ENCODE measurements at regions not wholly inside any gene's neighbourhood (a gene's known extent, or its start where the extent isn't known, plus 50 kb on each side); places are given as distances from the start of the nearest gene placed in this dataset.
"Not testable (repeated sequence)": the region's sequence is repeated elsewhere in the genome, so short reads cannot be mapped to it uniquely, and the experiment has no call there.

DNA sequence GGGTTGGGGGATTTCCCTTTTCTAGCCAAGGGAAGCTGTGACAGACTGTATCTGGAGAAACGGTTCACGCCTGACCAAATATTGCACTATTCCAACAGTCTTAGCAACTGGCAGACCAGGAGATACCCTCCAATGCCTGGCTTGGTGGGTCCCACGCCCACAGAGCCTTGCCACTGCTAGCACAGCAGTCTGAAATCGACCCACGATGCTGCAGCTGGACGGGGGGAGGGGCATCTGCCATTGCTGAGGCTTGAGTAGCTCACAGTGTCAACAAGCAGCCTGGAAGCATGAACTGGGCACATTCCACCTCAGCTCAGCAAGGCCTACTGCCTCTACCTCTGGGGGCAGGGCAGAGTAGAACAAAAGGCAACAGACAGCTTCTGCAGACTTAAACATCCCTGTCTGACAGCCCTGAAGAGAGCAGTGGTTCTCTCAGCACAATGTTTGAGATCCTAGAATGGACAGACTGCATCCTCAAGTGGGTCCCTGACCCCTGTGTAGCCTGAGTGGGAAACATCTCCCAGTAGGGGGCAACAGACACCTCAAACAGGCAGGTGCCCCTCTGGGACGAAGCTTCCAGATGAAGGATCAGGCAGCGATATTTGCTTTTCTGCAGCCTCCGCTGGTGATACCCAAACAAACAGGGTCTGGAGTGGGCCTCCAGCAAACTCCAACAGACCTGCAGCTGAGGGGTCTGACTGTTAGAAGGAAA is 89.9 kb upstream of the ECI2 start:
- Histone ChIP-seq H3K9me3 (ENCODE audit: control insufficient read depth, insufficient read depth, low read depth, low read length) (no peaks in the 10 kb centered on the region; the same call in 1 of the 2 replicates), H3K9ac (ENCODE audit: low read length) (no peak overlapping the region), H3K27ac (ENCODE audit: low read depth, low read length) (no peak overlapping the region), H3K27me3 (ENCODE audit: control insufficient read depth, insufficient read depth, low read length) (no peaks in the 10 kb centered on the region), H3K36me3 (ENCODE audit: control insufficient read depth, insufficient read depth, low read length) (no peaks in the 10 kb centered on the region), H3K4me3 (ENCODE audit: low read depth, low read length) (no peak overlapping the region), H3K4me1 (ENCODE audit: control insufficient read depth, insufficient read depth, low read length) (peaks cover 8% of the 10 kb centered on the region; the same call in 1 of the 2 replicates)

DNA sequence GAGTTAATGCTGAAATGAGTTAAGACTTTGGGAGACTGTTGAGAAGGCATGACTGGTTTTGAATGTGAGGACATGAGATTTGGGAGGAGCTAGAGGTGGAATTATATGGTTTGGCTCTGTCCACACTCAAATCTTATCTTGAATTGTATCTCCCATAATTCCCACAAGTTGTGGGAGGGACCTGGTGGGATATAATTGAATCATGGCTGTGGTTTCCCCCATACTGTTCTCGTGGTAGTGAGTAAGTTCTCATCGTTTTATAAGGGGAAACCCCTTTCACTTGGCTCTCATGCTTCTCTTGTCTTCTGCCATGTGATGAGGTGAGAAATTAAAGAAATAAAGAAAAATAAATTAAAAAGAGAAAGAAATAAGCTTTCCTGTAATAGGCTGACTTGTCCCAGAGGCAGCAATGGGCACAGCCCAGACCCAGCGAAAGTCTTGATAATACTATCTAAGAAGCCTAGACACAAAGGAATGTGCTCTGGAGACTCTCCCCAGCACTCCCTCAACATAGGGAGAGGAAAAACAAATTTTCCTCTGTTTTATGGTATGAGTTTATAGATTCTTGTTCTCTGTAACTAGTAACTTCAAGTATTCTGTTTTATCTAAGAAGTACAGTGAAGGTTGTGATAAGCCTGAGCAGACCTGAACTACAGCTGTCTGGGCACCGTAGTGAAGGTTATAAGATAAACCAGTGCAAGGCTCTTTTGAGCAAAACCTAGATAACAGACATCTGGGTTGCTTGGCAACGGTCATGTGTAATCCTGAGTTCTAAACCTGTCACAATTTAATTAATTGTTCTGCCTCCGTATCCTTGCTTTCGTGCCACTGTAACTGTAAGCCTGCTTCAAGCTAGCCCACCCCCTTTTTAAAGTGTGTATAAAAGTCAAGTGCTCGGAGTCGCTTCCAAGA is 88.9 kb upstream of the ECI2 start:
- Histone ChIP-seq H3K36me3 (ENCODE audit: control insufficient read depth, insufficient read depth, low read length) (no peaks in the 10 kb centered on the region), H3K27ac (ENCODE audit: low read depth, low read length) (no peak overlapping the region; the same call in 1 of the 2 replicates), H3K27me3 (ENCODE audit: control insufficient read depth, insufficient read depth, low read length) (no peaks in the 10 kb centered on the region), H3K9me3 (ENCODE audit: control insufficient read depth, insufficient read depth, low read depth, low read length) (peaks cover 4% of the 10 kb centered on the region; the same call in 1 of the 2 replicates), H3K9ac (ENCODE audit: low read length) (no peak overlapping the region), H3K4me1 (ENCODE audit: control insufficient read depth, insufficient read depth, low read length) (peaks cover 8% of the 10 kb centered on the region; the same call in 1 of the 2 replicates), H3K4me3 (ENCODE audit: low read depth, low read length) (no peak overlapping the region)

DNA sequence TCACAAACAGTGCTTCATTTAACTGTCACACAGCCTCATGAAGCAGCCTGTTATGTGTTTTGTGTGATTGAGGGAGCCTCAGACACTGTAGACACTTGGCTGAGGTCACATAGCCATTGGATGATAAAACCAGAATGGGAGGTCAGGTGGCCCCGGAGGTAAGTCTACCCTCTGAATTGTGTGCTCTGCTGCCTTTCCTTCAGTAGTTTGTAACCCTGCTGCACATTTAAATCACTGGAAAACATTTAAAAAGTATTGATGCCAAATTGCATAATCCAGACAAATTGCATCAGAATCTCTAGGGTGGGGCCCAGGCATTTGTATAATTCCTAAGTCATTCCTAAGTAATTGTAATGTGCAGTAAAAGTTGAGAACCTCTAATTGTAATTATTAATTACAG is 85.2 kb upstream of the ECI2 start:
- no peak overlapping the region for H3K27ac ChIP-seq (ENCODE audit: low read depth, low read length)
- H3K9me3 ChIP-seq (ENCODE audit: control insufficient read depth, insufficient read depth, low read depth, low read length) = peaks cover 25% of the 10 kb centered on the region
- H3K27me3 ChIP-seq (ENCODE audit: control insufficient read depth, insufficient read depth, low read length) = no peaks in the 10 kb centered on the region
- peaks cover 6% of the 10 kb centered on the region; the same call in 1 of the 2 replicates for H3K4me1 ChIP-seq (ENCODE audit: control insufficient read depth, insufficient read depth, low read length)
- H3K36me3 ChIP-seq (ENCODE audit: control insufficient read depth, insufficient read depth, low read length) = no peaks in the 10 kb centered on the region
- no peak overlapping the region for H3K9ac ChIP-seq (ENCODE audit: low read length)
- no peak overlapping the region for H3K4me3 ChIP-seq (ENCODE audit: low read depth, low read length)

DNA sequence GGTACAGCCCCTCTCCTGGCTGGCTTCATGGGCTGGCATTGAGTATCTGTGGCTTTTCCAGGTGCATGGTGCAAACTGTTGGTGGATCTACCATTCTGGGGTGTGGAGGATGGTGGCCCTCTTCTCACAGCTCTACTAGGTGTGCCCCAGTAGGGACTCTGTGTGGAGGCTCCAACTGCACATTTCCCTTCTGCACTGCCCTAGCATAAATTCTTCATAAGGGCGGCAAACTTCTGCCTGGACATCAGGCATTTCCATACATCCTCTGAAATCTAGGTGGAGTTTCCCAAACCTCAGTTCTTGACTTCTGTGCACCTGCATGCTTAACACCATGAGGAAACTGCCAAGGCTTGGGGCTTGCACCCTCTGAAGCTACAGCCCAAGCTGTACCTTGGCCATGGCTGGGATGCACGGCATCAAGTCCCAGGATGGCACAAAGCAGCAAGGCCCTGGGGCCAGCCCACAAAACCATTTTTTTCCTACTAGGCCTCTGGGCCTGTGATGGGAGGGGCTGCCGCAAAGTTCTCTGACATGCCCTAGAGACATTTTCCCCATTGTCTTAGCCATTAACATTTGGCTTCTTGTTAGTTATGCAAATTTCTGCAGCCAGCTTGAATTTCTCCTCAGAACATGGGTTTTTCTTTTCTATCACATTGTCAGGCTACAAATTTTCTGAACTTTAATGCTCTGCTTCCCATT is 83.4 kb upstream of the ECI2 start:
- H3K4me3 ChIP-seq (ENCODE audit: low read depth, low read length); H3K4me1 ChIP-seq (ENCODE audit: control insufficient read depth, insufficient read depth, low read length); H3K27me3 ChIP-seq (ENCODE audit: control insufficient read depth, insufficient read depth, low read length); H3K36me3 ChIP-seq (ENCODE audit: control insufficient read depth, insufficient read depth, low read length); H3K9ac ChIP-seq (ENCODE audit: low read length); H3K27ac ChIP-seq (ENCODE audit: low read depth, low read length): not testable (repeated sequence)
- H3K9me3 ChIP-seq (ENCODE audit: control insufficient read depth, insufficient read depth, low read depth, low read length) = peaks cover 40% of the 10 kb centered on the region

DNA sequence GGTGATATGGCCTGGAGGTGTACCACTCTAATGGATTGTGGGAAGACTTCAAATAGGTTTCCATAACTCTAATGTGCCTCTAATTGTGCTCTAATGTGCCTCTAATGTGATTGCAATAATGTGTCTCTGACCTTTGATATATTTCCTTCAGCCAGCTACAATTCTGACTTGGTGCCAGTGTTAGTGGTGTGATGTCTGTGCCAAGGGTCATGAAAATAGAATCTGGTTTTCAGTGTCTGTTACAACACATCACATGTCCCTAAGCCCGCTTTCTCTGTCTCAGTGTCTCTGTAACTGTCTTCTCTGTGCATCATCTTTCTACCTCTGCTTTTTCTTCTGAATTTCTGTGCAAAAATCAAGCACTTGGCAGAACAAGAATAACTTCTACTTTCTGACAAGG is 77.2 kb upstream of the ECI2 start:
- no peak overlapping the region for H3K27ac ChIP-seq (ENCODE audit: low read depth, low read length)
- H3K4me3 ChIP-seq (ENCODE audit: low read depth, low read length) = no peak overlapping the region
- H3K9me3 ChIP-seq (ENCODE audit: control insufficient read depth, insufficient read depth, low read depth, low read length) = peaks cover 39% of the 10 kb centered on the region
- no peaks in the 10 kb centered on the region for H3K36me3 ChIP-seq (ENCODE audit: control insufficient read depth, insufficient read depth, low read length)
- H3K4me1 ChIP-seq (ENCODE audit: control insufficient read depth, insufficient read depth, low read length) = no peaks in the 10 kb centered on the region
- no peaks in the 10 kb centered on the region for H3K27me3 ChIP-seq (ENCODE audit: control insufficient read depth, insufficient read depth, low read length)
- no peak overlapping the region for H3K9ac ChIP-seq (ENCODE audit: low read length)

DNA sequence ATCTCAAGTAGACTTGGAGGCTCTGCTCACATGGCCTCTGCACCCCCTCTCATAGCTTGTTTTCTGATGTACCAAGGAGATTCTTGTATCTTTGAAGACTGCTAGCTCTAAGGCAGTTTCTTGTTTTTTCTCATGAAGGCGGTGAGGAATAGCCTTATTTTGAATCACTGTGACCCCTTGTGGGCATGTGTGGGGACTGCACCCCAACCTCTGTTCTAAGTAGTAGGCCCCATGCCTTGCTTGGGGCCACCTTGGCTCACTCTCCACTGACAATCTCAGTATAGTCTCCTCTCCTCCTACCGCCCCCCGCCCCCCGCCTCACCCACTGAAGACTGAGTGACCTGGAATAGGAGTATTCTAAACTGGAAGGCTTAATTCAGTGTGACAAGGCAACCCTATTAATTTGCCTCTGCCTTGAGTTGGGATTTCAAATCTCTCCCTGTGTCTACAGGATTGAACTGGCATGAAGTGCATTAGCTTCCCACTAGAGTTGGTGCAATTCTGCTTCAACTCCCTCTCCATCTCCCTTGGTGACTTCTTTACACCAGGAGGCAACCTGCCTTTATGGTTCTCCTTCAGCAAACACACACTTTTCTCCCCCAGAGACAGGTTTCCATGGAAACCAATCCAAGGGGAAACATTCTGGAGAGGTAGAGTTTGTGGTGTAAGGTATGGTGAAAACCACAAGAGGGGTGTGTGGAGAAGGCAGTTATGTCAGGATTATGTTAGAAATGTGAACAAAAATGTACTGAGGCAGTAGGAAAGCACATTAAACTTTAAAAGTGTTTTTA is 75.4 kb upstream of the ECI2 start:
- no peaks in the 10 kb centered on the region for H3K4me1 ChIP-seq (ENCODE audit: control insufficient read depth, insufficient read depth, low read length)
- H3K36me3 ChIP-seq (ENCODE audit: control insufficient read depth, insufficient read depth, low read length) = no peaks in the 10 kb centered on the region
- no peak overlapping the region for H3K4me3 ChIP-seq (ENCODE audit: low read depth, low read length)
- H3K9ac ChIP-seq (ENCODE audit: low read length) = no peak overlapping the region
- H3K9me3 ChIP-seq (ENCODE audit: control insufficient read depth, insufficient read depth, low read depth, low read length) = peaks cover 32% of the 10 kb centered on the region
- H3K27me3 ChIP-seq (ENCODE audit: control insufficient read depth, insufficient read depth, low read length) = no peaks in the 10 kb centered on the region
- no peak overlapping the region for H3K27ac ChIP-seq (ENCODE audit: low read depth, low read length)

DNA sequence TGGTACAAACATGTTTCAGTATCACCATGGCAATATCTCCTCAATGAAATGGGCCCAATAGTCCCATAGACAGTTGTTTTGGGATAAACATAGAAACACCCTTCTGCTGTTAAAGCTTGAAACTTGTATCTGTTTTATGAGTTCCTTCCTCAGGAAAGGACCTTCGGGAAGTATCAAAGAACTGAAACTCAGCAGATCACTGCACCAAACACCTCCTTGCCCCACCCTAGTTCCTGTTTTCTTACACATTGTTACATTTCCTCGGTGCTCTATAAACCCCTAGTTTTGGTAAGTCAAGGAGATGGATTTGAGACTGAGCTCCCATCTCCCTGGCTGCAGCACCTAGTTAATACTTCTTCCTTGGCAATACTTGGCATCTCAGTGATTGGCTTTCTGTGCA is 73.8 kb upstream of the ECI2 start:
- no peak overlapping the region for H3K4me3 ChIP-seq (ENCODE audit: low read depth, low read length)
- H3K9me3 ChIP-seq (ENCODE audit: control insufficient read depth, insufficient read depth, low read depth, low read length) = peaks cover 27% of the 10 kb centered on the region
- no peaks in the 10 kb centered on the region for H3K27me3 ChIP-seq (ENCODE audit: control insufficient read depth, insufficient read depth, low read length)
- no peak overlapping the region for H3K9ac ChIP-seq (ENCODE audit: low read length)
- no peaks in the 10 kb centered on the region for H3K36me3 ChIP-seq (ENCODE audit: control insufficient read depth, insufficient read depth, low read length)
- H3K27ac ChIP-seq (ENCODE audit: low read depth, low read length) = no peak overlapping the region
- H3K4me1 ChIP-seq (ENCODE audit: control insufficient read depth, insufficient read depth, low read length) = no peaks in the 10 kb centered on the region

DNA sequence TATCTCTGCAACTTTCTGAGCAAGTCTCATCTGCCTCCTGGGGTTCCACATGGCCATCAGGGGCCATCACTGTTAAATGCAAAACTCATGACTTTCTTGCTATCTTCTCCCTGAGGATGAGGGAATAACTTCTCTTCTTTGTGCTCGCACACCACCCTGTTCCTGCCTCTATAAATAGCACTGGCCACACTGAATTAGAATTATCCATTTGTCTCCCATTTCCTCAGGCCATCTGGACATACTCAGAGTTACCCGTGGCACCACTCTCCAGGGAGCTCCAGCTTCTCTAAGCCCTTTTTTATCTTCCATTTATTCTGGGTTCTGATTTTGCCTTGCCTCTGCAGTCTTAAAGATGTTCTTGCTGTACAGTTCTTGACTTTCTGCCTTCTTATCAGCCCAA is 72.8 kb upstream of the ECI2 start:
- H3K4me3 ChIP-seq (ENCODE audit: low read depth, low read length) = no peak overlapping the region
- peaks cover 20% of the 10 kb centered on the region for H3K9me3 ChIP-seq (ENCODE audit: control insufficient read depth, insufficient read depth, low read depth, low read length)
- no peaks in the 10 kb centered on the region for H3K4me1 ChIP-seq (ENCODE audit: control insufficient read depth, insufficient read depth, low read length)
- H3K27me3 ChIP-seq (ENCODE audit: control insufficient read depth, insufficient read depth, low read length) = no peaks in the 10 kb centered on the region
- H3K27ac ChIP-seq (ENCODE audit: low read depth, low read length) = no peak overlapping the region
- no peak overlapping the region for H3K9ac ChIP-seq (ENCODE audit: low read length)
- no peaks in the 10 kb centered on the region for H3K36me3 ChIP-seq (ENCODE audit: control insufficient read depth, insufficient read depth, low read length)

DNA sequence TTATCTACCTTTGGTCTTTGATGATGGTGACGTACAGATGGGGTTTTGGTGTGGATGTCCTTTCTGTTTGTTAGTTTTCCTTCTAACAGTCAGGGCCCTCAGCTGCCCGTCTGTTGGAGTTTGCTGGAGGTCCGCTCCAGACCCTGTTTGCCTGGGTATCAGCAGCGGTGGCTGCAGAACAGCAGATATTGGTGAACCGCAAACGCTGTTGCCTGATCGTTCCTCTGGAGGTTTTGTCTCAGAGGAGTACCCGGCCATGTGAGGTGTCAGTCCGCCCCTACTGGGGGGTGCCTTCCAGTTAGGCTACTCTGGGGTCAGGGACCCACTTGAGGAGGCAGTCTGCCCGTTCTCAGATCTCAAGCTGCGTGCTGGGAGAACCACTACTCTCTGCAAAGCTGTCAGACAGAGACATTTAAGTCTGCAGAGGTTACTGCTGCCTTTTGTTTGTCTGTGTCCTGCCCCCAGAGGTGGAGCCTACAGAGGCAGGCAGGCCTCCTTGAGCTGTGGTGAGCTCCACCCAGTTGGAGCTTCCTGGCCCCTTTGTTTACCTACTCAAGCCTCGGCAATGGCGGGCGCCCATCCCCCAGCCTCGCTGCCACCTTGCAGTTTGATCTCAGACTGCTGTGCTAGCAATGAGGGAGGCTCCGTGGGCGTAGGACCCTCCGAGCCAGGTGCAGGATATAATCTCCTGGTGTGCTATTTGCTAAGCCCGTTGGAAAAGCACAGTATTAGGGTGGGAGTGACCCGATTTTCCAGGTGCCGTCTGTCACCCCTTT is 68.5 kb upstream of the ECI2 start:
- not testable (repeated sequence) for H3K4me1 ChIP-seq (ENCODE audit: control insufficient read depth, insufficient read depth, low read length); H3K4me3 ChIP-seq (ENCODE audit: low read depth, low read length); H3K9ac ChIP-seq (ENCODE audit: low read length); H3K27ac ChIP-seq (ENCODE audit: low read depth, low read length); H3K36me3 ChIP-seq (ENCODE audit: control insufficient read depth, insufficient read depth, low read length); H3K27me3 ChIP-seq (ENCODE audit: control insufficient read depth, insufficient read depth, low read length)
- H3K9me3 ChIP-seq (ENCODE audit: control insufficient read depth, insufficient read depth, low read depth, low read length) = peaks cover 13% of the 10 kb centered on the region

DNA sequence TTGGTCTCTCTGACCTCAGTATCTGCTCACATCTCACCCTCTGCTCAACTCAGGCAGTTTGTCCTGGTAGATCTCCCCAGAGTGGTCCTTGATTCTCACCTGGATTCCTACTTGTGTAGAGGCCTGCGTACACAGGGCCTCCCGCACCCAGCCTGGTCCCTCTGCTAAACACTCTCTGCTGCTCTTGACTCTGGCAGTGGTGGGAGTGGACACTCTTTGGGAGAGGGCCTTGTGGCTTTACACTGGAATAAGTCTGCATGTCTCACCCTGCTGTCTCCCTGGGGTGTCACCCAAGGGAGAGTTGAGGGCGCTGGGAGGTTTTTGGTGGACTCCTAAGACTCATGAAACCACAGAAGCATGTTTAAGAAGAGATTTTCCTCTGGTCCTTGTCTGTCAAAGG is 57.3 kb upstream of the ECI2 start:
- Histone ChIP-seq H3K9me3 (ENCODE audit: control insufficient read depth, insufficient read depth, low read depth, low read length) (peaks cover 16% of the 10 kb centered on the region; the same call in 1 of the 2 replicates), H3K27me3 (ENCODE audit: control insufficient read depth, insufficient read depth, low read length) (no peaks in the 10 kb centered on the region), H3K9ac (ENCODE audit: low read length) (no peak overlapping the region), H3K27ac (ENCODE audit: low read depth, low read length) (no peak overlapping the region), H3K4me1 (ENCODE audit: control insufficient read depth, insufficient read depth, low read length) (no peaks in the 10 kb centered on the region), H3K36me3 (ENCODE audit: control insufficient read depth, insufficient read depth, low read length) (no peaks in the 10 kb centered on the region), H3K4me3 (ENCODE audit: low read depth, low read length) (no peak overlapping the region)

All from HUES6 (cell line).